ENCODE measurements at regions not wholly inside any gene's neighbourhood (a gene's known extent, or its start where the extent isn't known, plus 50 kb on each side); places are given as distances from the start of the nearest gene placed in this dataset.

DNA sequence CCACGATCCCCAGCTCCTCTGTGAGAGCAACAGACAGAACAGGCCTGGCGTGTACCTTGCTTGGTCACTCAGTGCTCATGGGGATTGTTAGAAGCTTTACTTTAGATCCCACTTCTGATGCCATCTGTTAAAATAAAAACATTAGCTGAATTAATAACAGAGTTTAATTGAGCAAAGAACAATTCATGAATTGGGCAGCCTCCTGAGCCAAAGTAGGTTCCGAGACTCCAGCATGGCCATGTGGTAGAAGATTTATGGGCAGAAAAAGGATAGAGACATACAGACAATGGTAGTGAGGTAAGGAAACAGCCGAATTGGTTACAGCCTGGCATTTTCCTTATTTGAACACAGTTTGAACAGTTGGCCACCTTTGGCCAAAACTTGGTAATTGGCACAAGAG is 223.9 kb upstream of the TRPC4 start (continued):
- TF ChIP-seq PATZ1 (CRISPR knock-in tag; IDR thresholded peaks at IDR 0.05; ENCODE audit: borderline replicate concordance) (no peak), ZNF70 (CRISPR knock-in tag; IDR thresholded peaks at IDR 0.05) (no peak), ESRRG (CRISPR knock-in tag; IDR thresholded peaks at IDR 0.05) (no peak), OSR1 (CRISPR knock-in tag; IDR thresholded peaks at IDR 0.05) (no peak), RARB (CRISPR knock-in tag; IDR thresholded peaks at IDR 0.05) (no peak), ZFP30 (CRISPR knock-in tag; IDR thresholded peaks at IDR 0.05) (no peak), POU6F1 (CRISPR knock-in tag; IDR thresholded peaks at IDR 0.05; ENCODE audit: borderline replicate concordance, low read depth) (no peak)
- TF ChIP-seq, protein P1, sequence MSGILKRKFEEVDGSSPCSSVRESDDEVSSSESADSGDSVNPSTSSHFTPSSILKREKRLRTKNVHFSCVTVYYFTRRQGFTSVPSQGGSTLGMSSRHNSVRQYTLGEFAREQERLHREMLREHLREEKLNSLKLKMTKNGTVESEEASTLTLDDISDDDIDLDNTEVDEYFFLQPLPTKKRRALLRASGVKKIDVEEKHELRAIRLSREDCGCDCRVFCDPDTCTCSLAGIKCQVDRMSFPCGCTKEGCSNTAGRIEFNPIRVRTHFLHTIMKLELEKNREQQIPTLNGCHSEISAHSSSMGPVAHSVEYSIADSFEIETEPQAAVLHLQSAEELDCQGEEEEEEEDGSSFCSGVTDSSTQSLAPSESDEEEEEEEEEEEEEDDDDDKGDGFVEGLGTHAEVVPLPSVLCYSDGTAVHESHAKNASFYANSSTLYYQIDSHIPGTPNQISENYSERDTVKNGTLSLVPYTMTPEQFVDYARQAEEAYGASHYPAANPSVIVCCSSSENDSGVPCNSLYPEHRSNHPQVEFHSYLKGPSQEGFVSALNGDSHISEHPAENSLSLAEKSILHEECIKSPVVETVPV (CRISPR knock-in tag; IDR thresholded peaks at IDR 0.05): no peak

DNA sequence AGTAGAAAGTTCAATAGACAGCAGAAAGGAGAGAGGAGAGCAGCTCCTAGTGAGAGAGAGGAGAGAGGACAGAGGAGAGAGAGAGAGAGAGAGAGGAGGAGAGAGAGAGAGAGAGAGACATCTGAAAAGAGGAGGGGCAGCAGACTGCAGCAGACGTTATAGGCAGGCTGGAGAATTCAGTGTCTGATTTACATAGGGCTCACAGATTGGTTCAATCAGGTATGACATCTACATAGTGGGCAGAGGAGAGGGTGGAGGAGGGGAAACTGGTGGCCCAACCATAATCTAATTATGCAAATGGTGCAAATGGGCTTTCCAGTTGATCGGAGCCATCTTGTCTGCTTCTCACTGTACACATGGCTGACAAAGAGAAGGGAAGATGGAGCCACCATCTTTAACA is 221.3 kb upstream of the TRPC4 start:
- ATAC-seq: no peak
- TF ChIP-seq SNAI2 (CRISPR knock-in tag; IDR thresholded peaks at IDR 0.05): no peak
- no peak for TF ChIP-seq OSR1 (CRISPR knock-in tag; IDR thresholded peaks at IDR 0.05)

DNA sequence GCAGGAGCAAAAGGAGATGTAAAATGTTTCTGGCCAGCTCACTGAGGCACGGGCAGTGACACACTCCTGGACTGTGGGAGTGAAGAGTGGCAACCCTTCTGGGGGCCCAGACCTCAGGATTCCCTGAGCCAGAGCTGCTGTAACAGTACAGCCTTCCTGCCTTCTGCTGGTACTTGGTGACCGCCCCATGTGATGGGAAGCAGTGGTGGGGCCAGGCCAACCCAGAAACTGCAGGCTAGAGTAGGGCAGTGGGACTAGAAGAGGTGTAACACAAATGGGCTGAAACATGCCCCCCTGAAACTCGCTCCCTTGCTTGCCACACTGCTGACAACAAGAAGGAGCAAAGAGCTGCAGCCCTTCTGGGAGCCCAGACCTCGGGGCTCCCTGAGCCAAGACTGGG is 217.1 kb upstream of the TRPC4 start:
- ATAC-seq: no peak
- TF ChIP-seq ZNF565 (CRISPR knock-in tag; conservative IDR thresholded peaks at IDR 0.05; ENCODE audit: low read depth) (no peak), ZFP30 (CRISPR knock-in tag; IDR thresholded peaks at IDR 0.05) (no peak), ISL1 (CRISPR knock-in tag; IDR thresholded peaks at IDR 0.05) (no peak), TOX (CRISPR knock-in tag; IDR thresholded peaks at IDR 0.05; ENCODE audit: borderline replicate concordance) (no peak), BACH2 (CRISPR knock-in tag; IDR thresholded peaks at IDR 0.05; ENCODE audit: borderline replicate concordance) (no peak), CSDC2 (CRISPR knock-in tag; IDR thresholded peaks at IDR 0.05) (no peak), ZNF70 (CRISPR knock-in tag; IDR thresholded peaks at IDR 0.05) (no peak), GLIS3 (CRISPR knock-in tag; IDR thresholded peaks at IDR 0.05) (no peak)
- TF ChIP-seq, protein P2, sequence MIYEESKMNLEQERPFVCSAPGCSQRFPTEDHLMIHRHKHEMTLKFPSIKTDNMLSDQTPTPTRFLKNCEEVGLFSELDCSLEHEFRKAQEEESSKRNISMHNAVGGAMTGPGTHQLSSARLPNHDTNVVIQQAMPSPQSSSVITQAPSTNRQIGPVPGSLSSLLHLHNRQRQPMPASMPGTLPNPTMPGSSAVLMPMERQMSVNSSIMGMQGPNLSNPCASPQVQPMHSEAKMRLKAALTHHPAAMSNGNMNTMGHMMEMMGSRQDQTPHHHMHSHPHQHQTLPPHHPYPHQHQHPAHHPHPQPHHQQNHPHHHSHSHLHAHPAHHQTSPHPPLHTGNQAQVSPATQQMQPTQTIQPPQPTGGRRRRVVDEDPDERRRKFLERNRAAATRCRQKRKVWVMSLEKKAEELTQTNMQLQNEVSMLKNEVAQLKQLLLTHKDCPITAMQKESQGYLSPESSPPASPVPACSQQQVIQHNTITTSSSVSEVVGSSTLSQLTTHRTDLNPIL (CRISPR knock-in tag; IDR thresholded peaks at IDR 0.05; ENCODE audit: low read depth): no peak

- TF ChIP-seq ZFP30 (CRISPR knock-in tag; IDR thresholded peaks at IDR 0.05) (no peak), GLIS3 (CRISPR knock-in tag; IDR thresholded peaks at IDR 0.05) (no peak), POU6F1 (CRISPR knock-in tag; IDR thresholded peaks at IDR 0.05; ENCODE audit: borderline replicate concordance, low read depth) (no peak)
- TF ChIP-seq, protein P1 (CRISPR knock-in tag; IDR thresholded peaks at IDR 0.05): no peak
- no peak for ATAC-seq
Measured at GRCh38 chr13:38086013-38086412, 216.4 kb upstream of the TRPC4 start.

DNA sequence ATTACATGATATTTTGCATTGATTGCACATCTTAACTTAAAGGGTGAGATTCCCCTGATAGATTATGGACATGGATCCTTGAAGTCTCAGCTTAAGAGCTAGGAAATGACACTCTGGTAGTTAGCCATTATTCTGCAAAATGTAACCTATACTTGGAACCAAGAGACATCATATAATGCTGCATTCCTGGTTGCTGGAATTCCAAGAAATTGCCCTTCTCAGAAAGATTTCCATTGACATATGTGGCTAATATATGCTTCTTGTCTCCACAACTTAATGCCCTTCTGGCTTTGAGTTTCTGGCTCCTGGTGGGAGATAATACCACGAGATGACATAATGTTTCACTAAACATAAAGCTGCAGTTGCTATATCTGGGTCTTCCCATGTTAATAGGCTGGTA is 204.4 kb upstream of the TRPC4 start:
- ATAC-seq: no peak
- TF ChIP-seq POU6F1 (CRISPR knock-in tag; IDR thresholded peaks at IDR 0.05; ENCODE audit: borderline replicate concordance, low read depth) (no peak), ZNF70 (CRISPR knock-in tag; IDR thresholded peaks at IDR 0.05) (no peak), ISL1 (CRISPR knock-in tag; IDR thresholded peaks at IDR 0.05) (no peak), ZNF565 (CRISPR knock-in tag; conservative IDR thresholded peaks at IDR 0.05; ENCODE audit: low read depth) (no peak), ESRRG (CRISPR knock-in tag; IDR thresholded peaks at IDR 0.05) (no peak), RARB (CRISPR knock-in tag; IDR thresholded peaks at IDR 0.05) (no peak), PPARA (CRISPR knock-in tag; IDR thresholded peaks at IDR 0.05; ENCODE audit: borderline replicate concordance) (no peak), GLIS3 (CRISPR knock-in tag; IDR thresholded peaks at IDR 0.05) (no peak), TCF4 (CRISPR knock-in tag; IDR thresholded peaks at IDR 0.05; ENCODE audit: borderline replicate concordance) (no peak), TSHZ2 (CRISPR knock-in tag; IDR thresholded peaks at IDR 0.05) (no peak), ZNF8 (CRISPR knock-in tag; IDR thresholded peaks at IDR 0.05) (no peak)
